ENCODE measurements at regions not wholly inside any gene's neighbourhood (a gene's known extent, or its start where the extent isn't known, plus 50 kb on each side); places are given as distances from the start of the nearest gene placed in this dataset.

GRCh38 chr3:174547801-174548435, 311.2 kb upstream of the NAALADL2 start:
- no peak for TF ChIP-seq CTCF (IDR thresholded peaks at IDR 0.05; ENCODE audit: insufficient read depth, low read depth, low read length)
- TF ChIP-seq EZH2 (IDR thresholded peaks at IDR 0.05; ENCODE audit: insufficient read depth, low read length) = no peak
